Stimulated activated CD4-positive, alpha-beta T cell treated with anti-CD3 and anti-CD28 coated beads, Interleukin-1b, Interleukin-23, amount 100 ng/mL, for 4 hours (primary cell): ENCODE measurements at regions not wholly inside any gene's neighbourhood (a gene's known extent, or its start where the extent isn't known, plus 50 kb on each side); places are given as distances from the start of the nearest gene placed in this dataset.
"Not testable (repeated sequence)": the region's sequence is repeated elsewhere in the genome, so short reads cannot be mapped to it uniquely, and the experiment has no call there.

Experiments used
- DNase-seq, 2 donors: peaks; one replicate each; pipeline ENCODE4 v3.0.0-alpha.2; 2020; ENCODE audit warnings: low read depth in 2 of 2

GRCh38 chr1:5634893-5635292 is 357.3 kb downstream of the NPHP4 start:
- no peak for DNase-seq

- no peak for DNase-seq
These were observed 359.4 kb downstream of the NPHP4 start for GRCh38 chr1:5632814-5633213.

GRCh38 chr1:5632224-5632623 is 360.0 kb downstream of the NPHP4 start:
- no peak for DNase-seq

DNA sequence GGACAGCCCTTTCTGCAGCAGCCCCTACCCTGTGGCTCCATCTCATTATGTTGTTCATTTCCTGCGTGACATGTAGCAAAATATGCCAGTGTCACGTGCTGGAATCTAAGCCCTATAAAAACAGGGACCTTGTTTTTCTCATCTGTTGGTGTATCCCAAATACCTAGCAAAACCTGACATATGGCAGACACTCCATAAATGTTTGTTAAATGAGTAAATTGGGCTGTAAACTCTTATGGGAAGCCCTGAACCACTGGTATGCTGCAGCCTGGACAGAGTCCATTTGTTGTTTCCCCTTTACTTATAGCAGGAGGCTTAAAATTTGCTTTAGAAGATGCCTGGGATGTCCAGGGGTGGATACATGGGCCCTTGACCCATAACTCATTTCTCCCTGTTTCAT is 363.8 kb downstream of the NPHP4 start:
- no peak for DNase-seq

- no peak for DNase-seq
These were observed 368.8 kb downstream of the NPHP4 start for GRCh38 chr1:5623399-5623798.

DNA sequence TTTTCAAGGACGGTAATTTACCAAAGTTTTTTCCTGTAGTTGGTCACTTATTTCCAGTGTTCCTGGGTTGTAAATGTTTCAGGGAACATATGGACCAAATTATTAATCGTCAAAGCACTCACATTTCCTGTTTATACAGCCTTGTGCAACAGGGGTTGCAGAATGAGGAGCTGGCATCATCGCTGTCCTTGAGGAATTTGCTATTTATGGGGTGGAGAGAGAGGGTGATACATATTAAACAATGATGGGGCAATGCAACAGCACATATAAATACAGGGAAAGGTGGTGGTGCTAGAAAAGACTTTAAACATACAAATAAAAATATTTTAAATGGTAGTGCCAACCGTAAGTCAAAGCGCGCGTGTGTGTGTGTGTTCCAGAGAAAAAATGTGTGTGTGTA is 369.8 kb downstream of the NPHP4 start:
- no peak for DNase-seq

- no peak for DNase-seq
These were observed 370.5 kb downstream of the NPHP4 start for GRCh38 chr1:5621692-5622091.

- no peak for DNase-seq
These were observed 371.2 kb downstream of the NPHP4 start for GRCh38 chr1:5620997-5621396.

DNA sequence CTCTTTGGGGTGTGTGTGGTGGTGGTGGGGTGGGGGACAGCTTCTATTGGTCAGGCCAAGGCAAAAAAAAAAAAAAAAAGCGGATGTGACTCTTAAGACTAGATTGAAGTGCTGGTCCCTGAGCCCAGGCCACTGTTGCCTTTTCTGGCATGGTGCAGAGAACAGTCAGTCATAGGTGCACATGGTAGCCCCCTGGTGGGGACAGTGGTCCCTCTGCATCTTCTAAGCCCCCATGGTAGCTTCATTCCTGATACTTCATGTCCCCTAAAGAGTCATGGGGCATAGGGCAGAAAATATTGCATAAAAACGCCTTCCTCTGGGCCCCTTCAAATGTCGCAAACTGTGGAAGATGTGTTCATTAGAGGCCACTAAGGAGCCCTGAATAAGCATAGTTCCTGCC is 371.8 kb downstream of the NPHP4 start:
- no peak for DNase-seq

GRCh38 chr1:5619469-5619868 is 372.8 kb downstream of the NPHP4 start:
- DNase-seq = no peak

GRCh38 chr1:5617546-5617945 is 374.7 kb downstream of the NPHP4 start:
- DNase-seq = no peak

GRCh38 chr1:5617179-5617520 is 375.1 kb downstream of the NPHP4 start:
- no peak for DNase-seq

GRCh38 chr1:5616366-5617178 is 375.7 kb downstream of the NPHP4 start:
- no peak for DNase-seq

DNA sequence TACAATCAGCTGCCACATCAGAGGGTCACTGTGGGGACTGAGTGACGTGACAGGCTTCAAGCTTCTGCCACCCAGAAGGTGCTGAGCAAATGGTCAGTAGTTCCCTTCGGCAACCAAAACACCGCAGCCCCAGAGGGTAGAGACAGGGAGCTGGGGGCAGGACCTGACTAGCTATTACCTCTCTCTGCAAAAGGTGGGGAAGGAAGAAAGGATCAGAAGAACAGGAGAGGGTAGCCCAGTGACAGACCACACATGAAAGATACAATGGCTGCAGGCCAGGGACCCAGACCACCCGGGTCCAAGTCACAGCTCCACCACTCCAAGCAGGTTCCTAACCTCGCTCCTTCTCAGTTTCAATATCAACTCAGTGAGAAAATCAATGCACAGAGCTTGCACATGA is 377.1 kb downstream of the NPHP4 start:
- no peak for DNase-seq

GRCh38 chr1:5613900-5614299 is 378.3 kb downstream of the NPHP4 start:
- no peak for DNase-seq

GRCh38 chr1:5611851-5612250 is 380.4 kb downstream of the NPHP4 start:
- DNase-seq = no peak

GRCh38 chr1:5611431-5611830 is 380.8 kb downstream of the NPHP4 start:
- no peak for DNase-seq

DNA sequence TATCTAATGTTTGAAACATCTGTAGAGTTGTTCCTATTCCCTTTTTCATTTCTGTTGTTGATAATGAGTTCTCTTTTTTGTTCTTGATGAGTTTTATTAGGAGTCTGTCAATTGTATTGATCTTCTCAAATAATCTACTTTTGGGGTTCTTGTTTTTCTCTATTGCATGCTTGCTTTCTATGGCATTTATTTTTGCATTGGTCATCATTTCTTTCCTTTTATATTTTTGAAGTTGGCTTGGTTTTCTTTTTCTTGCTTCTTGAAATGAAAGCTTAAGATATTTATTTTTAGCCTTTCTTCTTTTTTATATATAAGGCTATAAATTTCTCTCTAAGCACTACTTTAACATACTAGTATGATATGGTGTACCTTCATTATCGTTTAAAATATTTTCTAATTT is 381.8 kb downstream of the NPHP4 start:
- DNase-seq = no peak

DNA sequence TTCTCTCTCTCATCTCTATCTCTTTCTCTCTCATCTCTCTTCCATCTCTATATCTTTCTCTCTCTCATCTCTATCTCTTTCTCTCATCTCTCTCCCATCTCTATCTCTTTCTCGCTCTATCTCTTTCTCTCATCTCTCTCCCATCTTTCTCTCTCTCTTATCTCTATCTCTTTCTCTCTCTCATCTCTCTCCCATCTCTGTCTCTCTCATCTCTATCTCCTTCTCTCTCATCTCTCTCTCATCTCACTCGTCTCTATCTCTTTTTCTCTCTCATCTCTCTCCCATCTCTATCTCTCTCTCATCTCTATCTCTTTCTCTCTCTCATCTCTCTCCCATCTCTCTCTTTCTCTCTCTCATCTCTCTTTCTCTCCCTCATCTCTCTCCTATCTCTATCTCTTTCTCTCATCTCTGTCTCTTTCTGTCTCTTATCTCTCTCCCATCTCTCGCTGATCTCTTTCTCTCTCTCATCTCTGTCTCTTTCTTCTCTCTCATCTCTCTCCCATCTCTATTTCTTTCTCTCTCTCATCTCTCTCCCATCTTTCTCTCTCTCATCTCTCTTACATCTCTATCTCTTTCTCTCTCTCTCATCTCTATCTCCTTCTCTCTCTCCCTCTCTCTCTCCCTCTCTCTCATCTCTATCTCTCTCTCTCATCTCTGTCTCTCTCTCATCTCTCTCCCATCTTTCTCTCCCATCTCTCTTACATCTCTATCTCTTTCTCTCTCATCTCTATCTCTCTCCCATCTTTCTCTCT is 388.7 kb downstream of the NPHP4 start:
- DNase-seq = no peak

- DNase-seq = not testable (repeated sequence)
These were observed 389.5 kb downstream of the NPHP4 start for GRCh38 chr1:5602718-5603117.

DNA sequence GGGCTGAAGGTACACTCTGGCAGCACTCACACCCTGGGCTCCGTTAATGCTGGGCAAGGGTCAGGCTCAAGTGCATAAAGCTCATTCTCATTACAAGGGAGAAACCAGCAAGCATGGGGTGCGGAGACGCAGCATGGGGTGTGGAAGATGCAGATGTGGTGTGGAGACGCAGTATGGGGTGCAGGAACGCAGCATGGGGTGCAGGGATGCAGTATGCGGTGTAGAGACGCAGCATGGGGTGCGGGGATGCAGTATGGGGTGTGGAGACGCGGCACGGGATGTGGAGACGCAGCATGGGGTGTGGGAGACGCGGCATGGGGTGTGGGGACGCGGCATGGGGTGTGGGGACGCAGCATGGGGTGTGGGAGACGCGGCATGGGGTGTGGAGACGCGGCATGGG is 390.7 kb downstream of the NPHP4 start:
- DNase-seq = no peak

GRCh38 chr1:5599541-5599940 is 392.7 kb downstream of the NPHP4 start:
- no peak for DNase-seq

GRCh38 chr1:5598824-5599395 is 393.3 kb downstream of the NPHP4 start:
- DNase-seq = no peak
